Activated CD8-positive, alpha-beta memory T cell treated with anti-CD3 and anti-CD28 coated beads for 4 hours (primary cell): ENCODE measurements at regions not wholly inside any gene's neighbourhood (a gene's known extent, or its start where the extent isn't known, plus 50 kb on each side); places are given as distances from the start of the nearest gene placed in this dataset.
"Not testable (repeated sequence)": the region's sequence is repeated elsewhere in the genome, so short reads cannot be mapped to it uniquely, and the experiment has no call there.

Experiments used
- DNase-seq, 2 donors: peaks; one replicate each; pipeline ENCODE4 v3.0.0-alpha.2; 2020; ENCODE audit warnings: low read depth in 2 of 2

GRCh38 chr7:65145710-65146109 lies 139.2 kb upstream of the ERV3-1 start:
- not testable (repeated sequence) for DNase-seq

DNA sequence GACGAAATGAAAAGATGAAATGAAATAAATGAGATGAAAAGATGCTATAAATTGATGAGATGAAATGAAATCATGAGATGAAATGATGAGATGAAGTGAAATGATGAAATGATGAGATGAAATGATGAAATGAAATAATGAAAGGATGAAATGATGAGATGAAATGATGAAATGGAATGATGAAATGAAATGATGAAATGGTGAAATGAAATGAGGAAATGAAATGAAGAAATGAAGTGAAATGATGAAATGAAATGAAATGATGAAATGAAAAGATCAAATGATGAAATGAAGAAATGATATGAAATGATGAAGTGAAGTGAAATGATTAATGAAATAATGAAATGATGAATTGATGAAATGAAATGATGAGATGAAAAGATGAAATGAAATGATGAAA lies 138.5 kb upstream of the ERV3-1 start:
- not testable (repeated sequence) for DNase-seq

- not testable (repeated sequence) for DNase-seq
Observed at GRCh38 chr7:65144557-65144956, 138.1 kb upstream of the ERV3-1 start.

DNA sequence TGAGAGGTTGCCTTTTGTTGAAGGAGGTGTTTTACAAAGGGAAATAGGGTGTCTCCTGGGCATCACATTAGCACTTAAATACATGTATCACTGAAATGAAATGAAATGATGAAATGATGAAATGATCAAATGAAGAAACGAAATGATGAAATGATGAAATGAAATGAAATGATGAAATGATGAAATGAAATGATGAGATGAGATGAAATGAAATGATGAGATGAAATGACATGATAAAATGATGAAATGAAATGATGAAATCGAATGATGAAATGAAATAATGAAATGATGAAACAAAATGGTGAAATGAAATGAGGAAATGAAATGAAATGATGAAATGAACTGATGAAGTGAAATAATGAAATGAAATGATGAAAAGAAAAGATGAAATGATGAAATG lies 137.6 kb upstream of the ERV3-1 start:
- not testable (repeated sequence) for DNase-seq

- DNase-seq, result not testable (repeated sequence)
Observed at GRCh38 chr7:65141894-65142293, 135.4 kb upstream of the ERV3-1 start.

GRCh38 chr7:65141405-65141778 lies 134.9 kb upstream of the ERV3-1 start:
- not testable (repeated sequence) for DNase-seq

GRCh38 chr7:65140543-65141404 lies 134.3 kb upstream of the ERV3-1 start:
- DNase-seq, result not testable (repeated sequence)

DNA sequence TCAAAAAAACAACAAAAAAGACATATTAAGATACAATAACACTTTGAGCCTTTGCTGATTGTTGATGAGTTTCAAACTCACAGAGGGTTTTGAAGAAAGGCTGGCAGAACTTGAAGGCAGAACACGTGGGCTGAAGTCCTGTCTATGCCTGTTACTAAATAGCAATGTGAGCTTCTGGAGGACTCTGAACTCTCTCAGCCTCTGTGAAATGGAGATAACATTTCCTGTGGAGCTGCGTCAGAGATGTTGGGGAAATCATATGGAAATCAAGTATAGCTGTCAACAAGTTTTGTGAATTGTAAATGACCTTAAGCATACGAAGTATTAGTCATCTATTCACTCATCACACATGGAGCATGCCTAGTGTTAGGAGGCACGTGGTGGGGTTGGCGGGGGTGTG lies 130.4 kb upstream of the ERV3-1 start:
- not testable (repeated sequence) for DNase-seq

GRCh38 chr7:65133087-65133486 lies 126.6 kb upstream of the ERV3-1 start:
- not testable (repeated sequence) for DNase-seq

DNA sequence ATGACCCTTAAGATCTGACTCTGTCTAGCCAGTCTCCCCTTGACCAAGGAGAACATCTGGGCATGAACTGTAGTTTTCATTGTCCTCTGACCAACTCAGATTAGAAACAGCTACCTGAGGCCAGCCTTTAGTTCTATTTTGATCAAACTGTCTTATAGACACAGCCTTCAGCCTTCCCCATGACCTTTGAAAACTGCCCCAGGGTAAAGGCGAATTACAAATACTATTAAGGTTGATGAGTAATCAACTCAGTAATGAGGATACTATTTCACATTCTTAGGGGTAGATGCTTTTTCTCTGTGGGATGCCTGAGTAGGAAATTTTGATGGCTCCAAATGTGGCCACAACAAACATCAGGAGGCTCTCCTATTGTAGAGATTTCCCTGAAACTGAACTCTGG lies 125.8 kb upstream of the ERV3-1 start:
- DNase-seq, result not testable (repeated sequence)

DNA sequence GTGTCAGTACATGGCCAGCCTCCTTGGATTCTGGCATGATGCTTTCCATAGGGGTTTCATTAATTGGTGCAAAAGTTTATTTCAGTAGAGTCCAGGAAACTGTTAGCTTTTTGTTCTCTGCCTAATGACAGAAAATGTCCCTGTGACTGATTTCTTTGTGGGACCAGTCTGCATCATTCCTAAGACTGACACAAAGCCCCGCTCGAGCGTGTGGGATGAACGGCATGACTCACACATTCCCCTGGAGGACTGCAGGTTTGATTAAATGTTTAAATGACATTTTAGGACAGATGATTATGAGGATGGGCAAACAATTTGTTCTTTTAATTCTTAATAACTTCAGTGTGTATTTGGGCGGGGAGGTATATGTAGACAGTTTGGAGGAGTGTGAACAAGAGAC lies 120.9 kb upstream of the ERV3-1 start:
- DNase-seq, result not testable (repeated sequence)

GRCh38 chr7:65124600-65124999 lies 118.1 kb upstream of the ERV3-1 start:
- DNase-seq, result not testable (repeated sequence)

DNA sequence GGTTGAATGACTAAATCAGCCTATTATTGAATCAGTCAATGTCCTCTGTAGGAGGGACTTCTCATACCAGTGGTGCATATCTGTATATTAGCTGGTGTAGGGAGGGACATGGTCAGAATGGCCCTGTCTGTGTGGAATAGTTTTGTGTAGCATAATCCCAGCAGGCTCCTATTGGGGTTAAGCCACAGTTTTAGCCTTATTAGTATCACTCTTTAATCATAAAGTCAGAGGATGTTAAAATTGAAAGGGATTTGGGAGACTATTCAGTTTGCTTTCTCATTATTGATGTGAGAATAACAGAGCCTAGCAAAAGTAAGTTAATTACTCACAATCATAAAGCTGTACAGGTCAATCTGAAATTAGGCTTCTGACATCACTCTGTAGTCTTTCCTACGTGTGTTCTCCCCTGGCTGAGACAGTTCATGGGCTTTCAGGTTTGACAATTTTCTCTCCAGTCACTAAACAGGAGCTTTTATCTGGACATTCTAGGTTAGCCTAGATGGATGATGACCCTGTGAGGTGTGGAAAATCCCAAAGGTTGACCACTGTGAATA lies 99.2 kb upstream of the ERV3-1 start:
- DNase-seq, result not testable (repeated sequence)

- not testable (repeated sequence) for DNase-seq
Observed at GRCh38 chr7:65100499-65100898, 94.0 kb upstream of the ERV3-1 start.

DNA sequence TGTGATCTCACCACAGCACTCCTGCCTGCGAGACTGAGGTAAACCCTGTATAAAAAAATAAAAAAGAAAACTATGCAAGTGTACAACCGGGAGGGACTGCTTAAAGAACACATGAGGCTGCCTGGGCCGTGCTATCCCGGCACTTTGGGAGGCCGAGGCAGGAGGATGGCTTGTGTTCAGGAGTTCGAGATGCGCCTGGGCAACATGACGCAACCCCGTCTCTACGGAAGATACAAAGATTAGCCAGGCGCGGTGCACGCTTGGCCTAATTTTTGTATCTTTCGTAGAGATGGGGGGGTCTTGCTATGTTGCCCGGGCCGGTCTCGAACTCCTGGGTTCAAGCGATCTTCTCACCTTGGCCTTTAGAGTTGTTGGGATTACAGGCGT lies 75.2 kb upstream of the ERV3-1 start:
- not testable (repeated sequence) for DNase-seq

GRCh38 chr7:65080799-65081668 lies 74.5 kb upstream of the ERV3-1 start:
- peak; percentile 81 to 88 for DNase-seq

- DNase-seq, result not testable (repeated sequence)
Observed at GRCh38 chr7:65074959-65075358, 68.5 kb upstream of the ERV3-1 start.

DNA sequence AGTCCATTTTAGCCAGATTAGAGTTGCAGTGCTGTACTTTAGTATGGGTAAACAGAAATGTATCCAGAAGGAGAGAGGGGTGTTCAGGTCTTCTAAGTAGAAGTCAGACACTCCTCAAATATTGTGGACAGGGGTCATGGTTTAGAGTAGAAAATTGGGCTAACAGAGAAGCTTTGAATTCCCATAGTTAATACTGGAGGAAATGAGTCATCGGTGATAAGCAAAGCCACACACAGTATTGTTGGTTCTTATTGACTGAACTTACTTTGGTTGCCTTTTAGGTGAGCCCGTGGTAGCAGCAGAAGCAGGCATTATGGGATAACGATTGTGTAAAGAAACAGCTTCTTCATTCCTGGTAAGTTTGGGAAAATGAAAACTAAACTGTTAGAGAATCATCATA lies 66.7 kb upstream of the ERV3-1 start:
- not testable (repeated sequence) for DNase-seq

- DNase-seq, result not testable (repeated sequence)
Observed at GRCh38 chr7:65071854-65072431, 65.5 kb upstream of the ERV3-1 start.

DNA sequence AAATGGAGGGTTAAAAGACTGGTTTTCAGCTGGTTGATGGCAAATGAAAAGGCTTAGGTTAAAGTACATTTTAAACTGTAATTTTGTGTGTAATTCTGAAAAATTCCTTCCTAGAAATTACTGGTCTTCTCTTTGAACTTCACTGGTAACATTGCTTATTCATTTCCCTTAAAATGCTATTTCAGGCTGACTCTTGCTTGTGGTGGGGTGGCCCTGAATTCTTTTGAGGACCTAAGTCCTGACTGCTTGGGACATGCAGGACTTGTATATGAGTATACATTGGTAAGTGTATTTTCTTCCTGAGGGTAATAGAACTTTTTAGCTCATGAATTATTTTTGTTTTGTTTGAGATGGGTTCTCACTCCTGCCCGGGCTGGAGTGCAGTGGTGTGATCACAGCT lies 63.0 kb upstream of the ERV3-1 start:
- not testable (repeated sequence) for DNase-seq

- DNase-seq, result not testable (repeated sequence)
Observed at GRCh38 chr7:65062566-65062965, 56.1 kb upstream of the ERV3-1 start.

- not testable (repeated sequence) for DNase-seq
Observed at GRCh38 chr7:65059247-65059646, 52.8 kb upstream of the ERV3-1 start.
